OCI-LY1 (cell line): ENCODE measurements at regions not wholly inside any gene's neighbourhood (a gene's known extent, or its start where the extent isn't known, plus 50 kb on each side); places are given as distances from the start of the nearest gene placed in this dataset.
A peak's percentile ranks its signal among the peaks of the same experiment; 100 is the strongest.

Experiments used
- H2AFZ ChIP-seq: fragments of 200-600 bp; sonication (generic), shearing (Covaris generic); 2 replicates; pipeline ENCODE4 v1.6.0; 2014; ENCODE audit warnings: antibody characterized with exemption, mild to moderate bottlenecking, low read length
- H3F3A ChIP-seq: fragments of 200-600 bp; sonication (generic), shearing (Covaris generic); 2 replicates; pipeline ENCODE4 v1.6.0; 2014; ENCODE audit warnings: mild to moderate bottlenecking, antibody characterized with exemption, low read length, moderate library complexity; ENCODE audit not compliant: insufficient read depth
- H3K27ac ChIP-seq: fragments of 200-600 bp; sonication (generic); 2 replicates; pipeline ENCODE4 v1.5.1; 2014; ENCODE audit warnings: low read length, mixed run types, mild to moderate bottlenecking, low read depth; ENCODE audit not compliant: poor library complexity, severe bottlenecking
- H3K27me3 ChIP-seq: fragments of 200-600 bp; sonication (generic); 2 replicates; pipeline ENCODE4 v1.6.0; 2014; ENCODE audit warnings: antibody characterized with exemption, mild to moderate bottlenecking, low read length, moderate library complexity; ENCODE audit not compliant: insufficient read depth
- H3K36me3 ChIP-seq: fragments of 200-600 bp; sonication (generic); 2 replicates; pipeline ENCODE4 v1.6.1; 2014; ENCODE audit warnings: mild to moderate bottlenecking, antibody characterized with exemption, low read length, moderate library complexity, mixed read lengths; ENCODE audit not compliant: insufficient read depth
- H3K4me1 ChIP-seq: fragments of 200-600 bp; sonication (generic); 2 replicates; pipeline ENCODE4 v1.5.1; 2014; ENCODE audit warnings: mild to moderate bottlenecking, low read length, moderate library complexity; ENCODE audit not compliant: insufficient read depth, severe bottlenecking
- H3K4me2 ChIP-seq: fragments of 200-600 bp; sonication (generic), shearing (Covaris generic); 2 replicates; pipeline ENCODE4 v1.6.1; 2014; ENCODE audit warnings: low read length
- H3K4me3 ChIP-seq: fragments of 200-600 bp; sonication (generic); 2 replicates; pipeline ENCODE4 v1.5.1; 2014; ENCODE audit warnings: low read length, low read depth, mild to moderate bottlenecking, mixed read lengths; ENCODE audit not compliant: poor library complexity, severe bottlenecking
- H3K79me2 ChIP-seq: fragments of 200-600 bp; shearing (Covaris generic); 2 replicates; pipeline ENCODE4 v1.6.1; 2016; ENCODE audit warnings: mixed run types, low read length, mixed read lengths; ENCODE audit not compliant: insufficient read depth
- H3K9ac ChIP-seq: fragments of 200-600 bp; sonication (generic), shearing (Covaris generic); 2 replicates; pipeline ENCODE4 v1.6.1; 2014; ENCODE audit warnings: mild to moderate bottlenecking, low read length, mixed read lengths
- H3K9me2 ChIP-seq: fragments of 200-600 bp; sonication (generic), shearing (Covaris generic); 2 replicates; pipeline ENCODE4 v1.6.1; 2014; ENCODE audit warnings: low read depth, mild to moderate bottlenecking, low read length, mixed read lengths
- H3K9me3 ChIP-seq: fragments of 200-600 bp; shearing (Covaris generic); 2 replicates; pipeline ENCODE4 v1.6.1; 2014; ENCODE audit warnings: low read length, mixed read lengths
- H4K20me1 ChIP-seq: fragments of 200-600 bp; sonication (generic), shearing (Covaris generic); 2 replicates; pipeline ENCODE4 v1.6.0; 2016; ENCODE audit warnings: mild to moderate bottlenecking, low read length; ENCODE audit not compliant: insufficient read depth
- EZH2 ChIP-seq: fragments of 200-600 bp; sonication (generic), shearing (Covaris generic); IDR thresholded peaks from 2 replicates; pipeline ENCODE4 v1.8.0; 2017; ENCODE audit warnings: borderline replicate concordance, mixed run types, mild to moderate bottlenecking, antibody characterized with exemption, low read length, moderate library complexity, mixed read lengths
- TF ChIP-seq, protein P1 (sequence below): fragments of 200-600 bp; sonication (generic), shearing (Covaris generic); IDR thresholded peaks from 2 replicates; pipeline ENCODE4 v1.5.1; 2017; ENCODE audit warnings: mild to moderate bottlenecking, antibody characterized with exemption, low read length, moderate library complexity, mixed read lengths

DNA sequence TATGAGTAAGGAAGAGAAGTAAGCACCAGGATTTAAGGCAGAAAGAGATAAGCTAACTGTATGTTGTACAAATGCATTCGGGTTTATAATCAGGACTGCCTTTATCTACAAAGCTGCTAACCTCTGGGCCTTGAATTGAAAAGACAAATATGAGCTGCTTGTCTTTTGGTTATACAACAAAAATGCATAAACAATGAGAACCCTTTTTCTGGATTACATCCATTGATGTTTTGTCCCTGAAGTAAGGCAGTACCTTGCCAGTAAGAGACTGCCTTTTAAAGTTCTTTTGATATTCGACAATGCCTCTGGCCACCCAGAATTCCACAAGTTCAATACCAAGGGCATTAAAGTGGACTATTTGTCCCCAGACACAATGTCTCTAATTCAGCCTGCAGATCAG is 280.7 kb downstream of the ZNF621 start:
- H4K20me1 ChIP-seq = no peaks in the 10 kb centered on the region
- TF ChIP-seq, protein P1, sequence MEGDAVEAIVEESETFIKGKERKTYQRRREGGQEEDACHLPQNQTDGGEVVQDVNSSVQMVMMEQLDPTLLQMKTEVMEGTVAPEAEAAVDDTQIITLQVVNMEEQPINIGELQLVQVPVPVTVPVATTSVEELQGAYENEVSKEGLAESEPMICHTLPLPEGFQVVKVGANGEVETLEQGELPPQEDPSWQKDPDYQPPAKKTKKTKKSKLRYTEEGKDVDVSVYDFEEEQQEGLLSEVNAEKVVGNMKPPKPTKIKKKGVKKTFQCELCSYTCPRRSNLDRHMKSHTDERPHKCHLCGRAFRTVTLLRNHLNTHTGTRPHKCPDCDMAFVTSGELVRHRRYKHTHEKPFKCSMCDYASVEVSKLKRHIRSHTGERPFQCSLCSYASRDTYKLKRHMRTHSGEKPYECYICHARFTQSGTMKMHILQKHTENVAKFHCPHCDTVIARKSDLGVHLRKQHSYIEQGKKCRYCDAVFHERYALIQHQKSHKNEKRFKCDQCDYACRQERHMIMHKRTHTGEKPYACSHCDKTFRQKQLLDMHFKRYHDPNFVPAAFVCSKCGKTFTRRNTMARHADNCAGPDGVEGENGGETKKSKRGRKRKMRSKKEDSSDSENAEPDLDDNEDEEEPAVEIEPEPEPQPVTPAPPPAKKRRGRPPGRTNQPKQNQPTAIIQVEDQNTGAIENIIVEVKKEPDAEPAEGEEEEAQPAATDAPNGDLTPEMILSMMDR = no peak
- TF ChIP-seq EZH2 = no peak
- no peaks in the 10 kb centered on the region for H3K9me3 ChIP-seq
- no peak overlapping the region for H3K4me3 ChIP-seq
- no peaks in the 10 kb centered on the region for H3K36me3 ChIP-seq
- H3K27me3 ChIP-seq = no peaks in the 10 kb centered on the region
- no peaks in the 10 kb centered on the region for H3F3A ChIP-seq
- H3K4me1 ChIP-seq = no peaks in the 10 kb centered on the region
- H3K4me2 ChIP-seq = no peak overlapping the region
- no peaks in the 10 kb centered on the region for H3K79me2 ChIP-seq
- no peak overlapping the region for H2AFZ ChIP-seq
- no peaks in the 10 kb centered on the region for H3K9me2 ChIP-seq
- H3K27ac ChIP-seq = no peak overlapping the region
- no peak overlapping the region for H3K9ac ChIP-seq

DNA sequence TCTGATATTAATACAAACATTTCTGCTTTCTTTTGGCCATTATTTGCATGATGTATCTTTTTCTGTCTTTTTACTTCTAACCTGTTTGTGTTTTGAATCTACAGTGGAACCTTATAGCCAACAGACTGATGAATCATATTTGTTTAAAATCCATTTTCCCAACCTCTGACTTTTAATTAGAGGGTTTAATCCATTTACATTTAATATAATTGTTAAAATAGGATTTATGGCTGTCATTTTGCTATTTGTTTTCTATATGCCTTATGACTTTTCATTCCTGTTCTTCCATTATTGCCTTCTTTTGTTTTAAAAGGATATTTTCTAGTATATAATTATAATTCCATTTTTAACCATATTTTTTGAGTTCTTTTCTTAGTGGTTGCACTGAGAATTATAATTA is 286.1 kb downstream of the ZNF621 start:
- Histone ChIP-seq H3K79me2 (no peaks in the 10 kb centered on the region), H3K4me2 (no peak overlapping the region), H4K20me1 (no peaks in the 10 kb centered on the region), H3K9me3 (no peaks in the 10 kb centered on the region; the same call in 1 of the 2 replicates), H3K36me3 (no peaks in the 10 kb centered on the region), H3K27ac (no peak overlapping the region), H3F3A (no peaks in the 10 kb centered on the region), H3K4me3 (no peak overlapping the region), H3K27me3 (no peaks in the 10 kb centered on the region; the same call in 1 of the 2 replicates), H3K4me1 (no peaks in the 10 kb centered on the region), H2AFZ (0 out of 2 replicates have a peak overlapping the region, but pooled peaks have one; percentile 55), H3K9me2 (no peaks in the 10 kb centered on the region), H3K9ac (no peak overlapping the region)
- no peak for TF ChIP-seq EZH2
- TF ChIP-seq, protein P1 = no peak

DNA sequence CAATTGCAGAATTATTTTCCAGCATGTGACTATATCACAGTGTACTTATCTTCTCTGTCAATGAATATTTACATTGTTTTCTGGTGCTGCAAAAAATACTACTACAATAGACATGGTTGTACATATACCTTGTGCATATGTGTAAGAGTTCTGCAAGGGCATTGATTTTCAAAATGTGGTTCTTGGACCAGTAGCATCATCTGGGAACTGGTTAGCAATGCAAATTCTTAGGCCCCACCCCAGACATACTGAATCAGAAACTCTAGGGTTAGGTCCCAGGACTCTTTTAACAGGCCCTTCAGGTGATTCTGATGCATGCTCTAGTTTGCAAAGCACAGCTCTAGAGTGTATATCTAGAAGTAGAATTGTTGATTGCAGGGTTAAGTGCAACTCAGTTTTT is 292.3 kb downstream of the ZNF621 start:
- TF ChIP-seq EZH2 = no peak
- TF ChIP-seq, protein P1 = no peak
- Histone ChIP-seq H3K36me3 (no peaks in the 10 kb centered on the region), H3K9ac (no peak overlapping the region), H2AFZ (no peak overlapping the region), H3K9me3 (no peaks in the 10 kb centered on the region), H3K79me2 (no peaks in the 10 kb centered on the region), H3K27ac (no peak overlapping the region), H3K27me3 (no peaks in the 10 kb centered on the region), H3K4me1 (no peaks in the 10 kb centered on the region), H4K20me1 (no peaks in the 10 kb centered on the region), H3F3A (no peaks in the 10 kb centered on the region), H3K4me3 (no peak overlapping the region), H3K9me2 (no peaks in the 10 kb centered on the region), H3K4me2 (no peak overlapping the region)
